Omental fat pad (tissue), 3 donors: ENCODE measurements at regions not wholly inside any gene's neighbourhood (a gene's known extent, or its start where the extent isn't known, plus 50 kb on each side); places are given as distances from the start of the nearest gene placed in this dataset. TPM values are rescaled to one million over a fixed set of nuclear protein-coding genes. Genes with fewer than 3 reads are reported as not detected.

ENCODE experiments used
- ATAC-seq: fragments of 150-250 bp; one replicate; pipeline ENCODE4 v1.9.1; 2016; ENCODE audit warnings: mild to moderate bottlenecking, moderate library complexity; ENCODE audit not compliant: low FRiP score
- DNase-seq: peaks from one replicate; pipeline ENCODE4 v3.0.0-alpha.2; 2019; ENCODE audit warnings: low spot score
- CTCF ChIP-seq, 3 donors: fragments of 450-650 bp; IDR thresholded peaks; one replicate each; pipeline ENCODE4 v1.5.1; 2016 to 2017; ENCODE audit warnings: antibody characterized with exemption in 3 of 3, mild to moderate bottlenecking in 3 of 3, moderate library complexity in 2 of 3
- small RNA-seq: library from RNA; depleted of rRNA; stranded (forward); fragments of <200 nt; gene quantifications from one replicate; pipeline ENCODE3, GENCODE V24; 2016

GRCh38 chr17:22569459-22570143 is 877.3 kb downstream of the KCNJ18 start:
- no peak for TF ChIP-seq CTCF (IDR thresholded peaks at IDR 0.05)
- DNase-seq: no peak
- ATAC-seq: no peak

GRCh38 chr17:22570144-22570845 is 878.0 kb downstream of the KCNJ18 start:
- no peak for DNase-seq
- TF ChIP-seq CTCF (IDR thresholded peaks at IDR 0.05): no peak
- no peak for ATAC-seq

- no peak for TF ChIP-seq CTCF (IDR thresholded peaks at IDR 0.05)
- DNase-seq (no peak), ATAC-seq (no peak)
Measured at GRCh38 chr17:22599322-22599721, 907.0 kb downstream of the KCNJ18 start.

- no peak for DNase-seq
- no peak for TF ChIP-seq CTCF (IDR thresholded peaks at IDR 0.05)
- no peak for ATAC-seq
Measured at GRCh38 chr17:22600644-22601298, 908.4 kb downstream of the KCNJ18 start.

Small RNA genes in the stretch of these regions (small RNA-seq; reads per million reads assigned to genes)
- gene ABBA01006766.1 (not detected), gene NMTRS-TGA3-1 (not detected)
